ENCODE measurements at regions not wholly inside any gene's neighbourhood (a gene's known extent, or its start where the extent isn't known, plus 50 kb on each side); places are given as distances from the start of the nearest gene placed in this dataset.

DNA sequence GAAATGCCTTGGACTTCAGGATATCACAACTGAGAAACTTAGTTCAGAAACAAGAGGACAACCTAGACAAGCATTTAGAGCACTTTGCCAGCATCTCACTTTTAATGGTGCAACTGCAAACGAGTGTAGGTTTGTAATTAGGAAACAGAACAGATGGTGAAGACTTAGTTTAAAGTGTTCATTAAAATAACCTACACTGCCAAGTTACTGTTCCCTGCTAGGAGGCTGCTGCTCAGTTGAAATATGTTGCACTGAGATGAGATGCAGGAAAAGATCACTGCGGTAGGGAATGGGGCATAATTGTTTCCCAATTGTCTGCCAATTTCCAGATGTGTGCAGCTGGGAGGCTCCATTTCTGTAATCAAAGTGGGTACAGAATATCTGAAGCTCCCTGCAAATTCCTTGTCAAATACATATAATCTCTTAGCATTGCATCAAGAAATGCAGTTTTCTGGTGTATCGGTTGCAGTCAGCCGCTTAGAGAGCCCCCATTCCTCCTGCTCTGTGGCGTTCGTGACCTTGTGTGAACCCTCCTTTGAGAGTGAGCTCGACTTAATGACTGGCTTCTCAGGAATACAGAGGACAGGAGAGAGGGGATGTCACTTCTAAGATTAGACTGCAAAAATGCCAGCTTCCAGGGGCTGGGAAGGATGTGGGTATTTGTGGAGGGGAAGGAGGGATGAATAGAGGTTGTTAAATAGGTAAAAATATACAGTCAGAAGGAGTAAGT is 448.9 kb downstream of the MED10 start:
- DNase-seq = no peak

DNA sequence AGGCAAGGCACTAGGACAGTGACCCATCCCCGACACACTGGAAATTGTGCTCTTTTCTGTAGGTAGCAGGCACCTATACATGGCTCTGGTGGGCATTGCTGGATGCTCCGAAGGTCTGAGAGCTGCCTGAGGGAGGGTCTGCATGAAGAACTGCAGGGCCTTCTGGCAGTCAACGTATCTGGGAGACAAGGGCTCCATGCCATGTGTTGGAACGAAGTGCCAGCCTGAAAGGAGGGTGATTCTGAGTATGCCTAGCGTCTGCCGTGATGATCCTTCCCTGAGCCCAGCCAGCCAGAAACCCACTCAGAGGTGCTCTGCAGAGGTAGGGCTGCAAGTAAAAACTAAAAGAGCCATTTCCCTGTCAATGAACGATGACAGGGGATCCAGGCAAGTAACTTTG is 453.2 kb downstream of the MED10 start:
- no peak for DNase-seq

DNA sequence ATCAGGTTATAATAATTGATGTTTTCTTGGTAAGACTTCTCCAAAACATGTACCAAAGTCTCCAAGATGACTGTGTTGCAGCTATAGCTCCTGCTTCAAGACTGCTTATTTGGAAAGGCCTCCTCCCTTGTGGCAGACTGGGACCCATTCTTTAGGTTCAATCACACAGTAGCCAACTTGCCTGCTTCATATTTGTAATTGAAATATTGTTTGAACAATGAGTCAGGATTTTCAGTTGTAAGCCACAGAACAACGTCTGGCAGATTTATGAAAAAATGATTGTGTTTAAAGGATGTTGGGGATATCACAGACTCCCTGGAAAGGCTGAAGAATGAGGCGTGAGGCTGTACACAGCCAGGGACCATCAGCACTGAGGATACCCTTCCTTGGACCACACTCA is 458.9 kb downstream of the MED10 start:
- no peak for DNase-seq

DNA sequence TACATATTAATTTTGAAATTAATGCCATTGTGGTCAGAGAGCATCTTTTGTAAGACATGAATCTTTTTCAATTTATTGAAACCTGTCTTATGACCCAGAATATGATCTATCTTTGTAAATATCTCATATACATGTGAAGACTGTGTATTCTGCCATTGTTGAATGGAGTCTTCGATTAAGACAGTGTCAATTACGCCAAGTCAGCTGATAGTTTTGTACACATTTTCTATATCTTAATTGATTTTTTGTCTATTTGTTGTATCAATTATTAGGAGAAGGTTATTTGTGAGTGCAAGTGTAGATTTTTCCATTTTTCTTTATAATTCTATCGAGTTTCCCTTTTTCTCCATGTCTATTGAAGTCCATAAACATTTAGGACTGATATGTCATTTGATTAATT is 471.6 kb downstream of the MED10 start:
- DNase-seq = no peak

DNA sequence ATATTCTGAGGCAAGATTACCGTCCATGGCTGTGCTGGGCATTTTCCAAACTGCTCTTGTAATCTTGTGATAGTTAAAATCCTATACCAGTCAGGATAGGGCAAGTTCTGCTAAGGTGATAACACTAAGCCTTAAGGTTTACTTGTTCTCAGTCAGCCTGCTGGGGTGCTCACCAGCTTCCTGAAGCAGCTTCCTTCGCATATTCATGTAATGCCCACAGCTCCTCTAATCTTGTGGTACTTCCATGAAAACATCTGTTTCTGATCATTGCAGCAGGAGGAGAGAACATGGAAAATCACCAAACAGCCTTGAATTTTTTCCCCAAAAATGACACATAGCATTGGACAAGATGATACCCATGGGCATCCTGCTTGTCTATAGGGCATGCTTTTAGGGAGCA is 473.2 kb downstream of the MED10 start:
- no peak for DNase-seq

DNA sequence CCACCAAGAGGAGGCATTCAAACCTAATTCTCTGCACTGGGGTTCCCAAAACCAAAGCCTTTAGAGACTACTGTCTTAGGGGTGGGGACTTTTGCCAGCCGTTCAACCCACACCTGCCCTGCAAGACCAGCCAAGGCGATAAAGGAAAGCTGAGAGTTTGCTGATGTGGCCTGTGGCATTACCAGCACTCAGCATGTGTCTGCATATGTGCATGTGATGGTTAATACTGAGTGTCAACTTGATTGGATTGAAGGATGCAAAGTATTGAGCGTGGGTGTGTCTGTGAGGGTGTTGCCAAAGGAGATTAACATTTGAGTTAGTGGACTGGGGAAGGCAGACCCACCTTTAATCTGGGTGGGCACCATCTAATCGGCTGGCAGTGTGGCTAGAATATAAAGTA is 474.2 kb downstream of the MED10 start:
- no peak for DNase-seq

DNA sequence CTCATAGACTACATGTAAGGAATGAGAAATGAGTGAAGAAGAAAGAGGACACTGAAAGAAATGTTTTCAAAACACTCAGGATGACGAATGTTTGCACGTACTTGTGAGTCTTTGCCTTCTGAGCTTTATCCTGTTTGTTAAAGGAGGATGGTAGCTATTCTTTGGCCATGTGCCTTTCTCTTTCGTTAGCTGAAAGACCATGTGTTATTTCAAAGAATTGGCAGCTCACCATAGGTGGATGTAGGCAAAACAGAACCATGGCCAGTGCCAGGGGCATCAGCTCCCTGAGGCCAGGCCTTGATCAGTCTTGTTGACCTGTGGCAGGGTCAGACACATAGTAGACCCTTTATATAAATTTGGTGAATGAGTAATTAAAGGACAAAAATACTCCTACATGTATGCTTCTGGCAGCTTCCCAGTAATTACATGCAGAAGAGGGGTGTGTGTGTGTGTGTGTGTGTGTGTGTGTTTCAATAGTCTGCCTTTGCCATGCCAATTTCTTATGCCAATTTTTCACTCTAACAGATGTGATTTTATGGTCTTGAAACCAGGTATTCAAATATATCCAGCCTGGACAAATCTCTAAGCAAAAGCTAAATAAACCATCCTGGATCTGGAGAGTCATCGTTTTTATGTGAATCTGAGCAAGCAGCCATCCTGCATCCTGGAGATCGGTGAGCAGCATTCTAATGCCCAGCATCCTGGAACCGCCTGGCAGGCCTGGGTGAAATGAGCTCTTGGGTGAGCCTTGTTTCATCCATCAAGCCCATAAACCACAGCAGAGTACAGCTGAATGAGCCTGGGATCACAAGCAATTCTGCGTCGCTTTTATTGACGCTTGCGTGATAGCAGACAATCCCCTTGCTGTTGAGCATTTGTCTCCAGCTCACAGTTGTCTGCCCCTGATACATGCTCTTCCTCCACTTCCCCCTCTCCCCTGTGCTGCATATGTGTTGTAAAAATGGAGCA is 475.4 kb downstream of the MED10 start:
- no peak for DNase-seq

DNA sequence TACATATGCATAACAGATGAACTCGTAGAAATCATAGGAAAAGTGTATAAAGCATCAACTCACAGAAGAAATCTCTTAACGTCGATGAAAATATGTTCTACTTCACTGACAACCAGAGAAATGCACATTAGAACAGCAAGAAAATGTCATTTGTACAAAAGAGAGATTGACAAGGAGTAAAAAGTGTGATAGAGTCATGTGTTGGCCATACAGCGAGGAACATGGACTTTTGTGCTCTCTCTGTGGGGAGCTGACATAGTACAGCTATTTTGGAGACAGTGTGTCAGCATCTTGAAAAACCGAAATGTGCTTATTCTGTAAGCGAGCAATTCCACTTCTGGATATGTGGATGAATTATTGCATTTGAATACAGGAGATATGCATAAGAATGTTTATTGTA is 477.9 kb downstream of the ICE1 start:
- DNase-seq = no peak

DNA sequence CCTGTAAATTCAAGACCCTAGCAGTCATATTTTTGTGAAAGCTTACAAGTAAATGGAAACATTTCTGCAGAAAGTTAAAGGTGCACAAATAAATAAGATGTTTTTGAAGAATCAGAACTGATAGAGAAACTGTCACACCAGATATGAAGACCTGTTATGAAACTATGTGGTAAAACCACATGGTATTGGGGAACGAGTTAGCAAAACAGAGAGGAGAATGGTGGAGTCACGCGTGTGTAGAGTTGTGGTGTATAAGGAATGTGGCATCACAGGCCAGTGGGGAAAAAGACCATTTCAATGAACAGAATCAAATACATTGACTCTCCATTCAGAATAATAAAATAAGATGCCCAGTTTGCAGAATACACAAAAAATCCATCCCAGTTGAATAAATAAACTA is 477.2 kb downstream of the ICE1 start:
- DNase-seq = no peak

DNA sequence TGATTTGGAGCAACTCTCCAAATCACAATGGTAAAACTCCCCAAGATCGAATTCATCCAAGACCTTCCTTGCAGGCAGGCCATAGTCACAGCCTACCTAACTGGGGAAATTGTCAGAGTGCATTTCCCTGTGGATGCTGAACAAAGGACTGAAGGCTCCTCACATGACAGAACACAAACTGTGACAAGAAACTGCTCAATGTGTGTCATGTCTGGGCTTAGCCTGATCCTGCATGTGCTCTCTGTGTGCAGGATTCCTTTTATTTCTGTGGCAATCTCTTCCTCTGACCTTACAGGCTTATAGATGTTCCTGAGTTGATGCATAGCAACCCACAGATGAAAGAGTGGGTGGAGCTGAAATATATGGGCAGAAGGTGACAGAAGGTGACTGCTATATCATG is 465.8 kb downstream of the ICE1 start:
- no peak for DNase-seq

DNA sequence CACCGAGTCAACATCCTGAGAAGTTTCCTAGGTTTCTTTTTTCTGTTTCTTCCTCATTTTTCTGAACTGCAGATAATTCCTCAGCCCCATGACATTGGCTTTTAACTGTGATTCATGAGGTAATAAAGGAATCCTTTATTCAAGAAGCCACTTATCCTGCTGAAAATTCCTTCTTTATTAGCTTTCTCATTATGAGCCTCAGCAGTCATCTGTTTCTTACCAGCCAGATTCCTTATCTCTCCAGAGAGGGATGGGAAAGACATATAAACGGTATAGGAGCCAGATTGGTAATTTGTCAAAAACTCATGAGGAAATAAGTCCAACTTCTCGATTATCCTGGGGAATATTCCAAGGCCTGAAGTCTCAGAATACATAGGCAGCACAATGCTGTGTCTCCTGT is 465.4 kb downstream of the ICE1 start:
- DNase-seq = no peak

DNA sequence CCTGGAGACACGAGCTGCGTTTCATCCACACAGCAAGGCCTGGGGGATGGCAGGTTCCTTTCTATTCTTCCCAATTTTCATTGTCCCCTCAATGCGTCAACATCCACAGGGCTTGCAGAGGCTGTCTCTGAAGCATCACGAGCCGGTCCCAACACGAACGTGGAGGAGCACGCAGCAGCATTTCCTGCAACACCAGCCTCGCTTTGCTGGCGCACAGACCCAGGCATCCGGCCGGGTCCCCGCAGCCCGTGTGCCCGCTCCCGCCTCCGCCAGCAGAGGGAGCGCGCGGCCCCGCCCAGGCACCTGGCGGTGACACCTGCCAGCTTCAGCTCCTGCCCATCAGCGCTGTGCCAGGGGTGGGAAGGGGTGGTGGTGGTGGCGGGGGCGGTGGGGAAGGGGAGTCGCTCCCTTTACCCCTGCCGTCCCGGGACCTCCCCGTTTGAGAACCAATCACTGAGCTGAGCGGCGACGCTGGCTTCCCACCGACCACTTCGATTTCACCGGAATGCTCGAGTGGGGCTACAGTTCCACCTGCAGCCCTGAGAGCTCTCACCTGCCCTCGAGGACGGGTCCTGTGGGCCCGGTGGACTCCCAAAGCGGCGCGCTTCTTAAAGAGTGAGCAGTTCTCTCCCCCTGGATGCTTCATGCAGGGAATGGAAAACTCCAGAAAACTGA is 464.5 kb downstream of the ICE1 start:
- no peak for DNase-seq

DNA sequence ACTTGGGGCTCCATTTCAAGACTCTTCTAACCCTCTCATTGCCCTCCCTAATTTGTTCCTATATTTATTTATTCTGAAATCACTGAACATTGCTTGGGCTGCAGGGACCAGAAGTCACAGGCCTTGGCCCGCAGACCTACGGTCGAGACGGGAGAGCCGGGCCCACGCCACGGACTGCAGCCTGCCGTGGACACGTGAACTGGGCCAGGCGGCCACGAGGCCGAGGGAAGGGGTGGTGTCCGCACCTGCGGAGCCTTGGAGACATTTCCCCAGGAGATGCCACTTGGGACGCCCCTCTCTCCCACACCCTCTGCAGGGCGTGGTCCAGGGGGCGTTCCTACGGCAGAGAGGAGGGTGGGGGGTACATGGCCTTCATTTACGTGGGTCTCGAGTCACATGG is 463.9 kb downstream of the ICE1 start:
- DNase-seq = no peak

DNA sequence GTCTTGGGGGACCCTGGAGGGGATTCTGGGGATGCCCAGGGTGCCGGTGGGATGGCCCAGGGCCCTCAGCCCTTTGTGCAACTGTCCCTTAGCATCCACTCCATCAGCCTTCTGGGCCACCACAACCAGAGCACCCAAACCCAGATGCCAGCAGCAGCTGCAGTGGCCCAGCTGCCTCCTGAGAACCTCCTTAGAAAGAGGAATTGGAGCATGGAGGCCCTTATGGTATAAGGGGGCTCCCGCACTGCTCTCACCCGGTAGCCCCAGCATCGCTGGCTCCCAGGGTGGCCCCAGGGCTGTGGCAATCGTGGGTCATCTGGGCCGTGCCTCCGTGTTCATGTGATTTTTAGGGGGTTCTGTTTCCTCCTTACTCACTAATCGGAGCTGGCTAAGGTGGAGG is 463.3 kb downstream of the ICE1 start:
- DNase-seq = no peak

DNA sequence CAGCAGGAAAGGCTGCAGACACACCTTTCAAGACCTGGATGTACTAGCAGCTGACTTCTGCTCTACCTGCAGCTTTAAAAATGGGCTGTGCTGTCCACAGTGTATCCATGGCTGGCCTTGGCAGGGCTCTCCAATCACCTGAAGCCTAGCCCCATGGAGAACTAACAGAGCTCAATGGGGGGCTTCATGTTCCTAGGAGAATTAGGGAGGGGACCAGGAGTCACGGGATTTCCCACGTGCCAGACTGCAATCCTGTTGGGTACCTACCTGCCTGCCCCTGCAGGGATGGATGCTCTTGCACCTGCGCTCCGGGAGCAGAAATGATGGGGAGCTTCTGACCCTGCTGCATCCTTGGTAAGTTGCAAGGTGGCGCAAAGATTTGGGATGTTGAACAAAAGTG is 462.1 kb downstream of the ICE1 start:
- no peak for DNase-seq

DNA sequence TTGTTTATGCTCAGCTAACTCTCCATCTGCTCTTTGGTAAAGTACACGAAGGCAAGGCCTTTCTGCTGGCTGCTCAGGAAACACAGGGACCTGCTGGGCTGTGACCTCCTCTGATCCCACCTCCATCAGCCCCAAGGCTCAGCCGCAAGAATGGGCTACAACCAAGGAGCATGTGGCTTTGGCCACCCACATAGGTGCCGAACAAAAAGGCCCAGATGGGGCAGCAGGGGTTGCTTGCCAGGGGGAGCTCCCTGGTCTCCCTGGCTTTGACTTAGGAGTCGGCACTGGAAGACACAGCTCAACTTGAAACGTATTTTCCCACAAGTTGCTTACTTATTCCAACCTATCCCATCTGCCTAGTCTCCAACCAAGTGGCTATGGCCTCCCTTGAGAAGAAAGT is 461.1 kb downstream of the ICE1 start:
- no peak for DNase-seq

DNA sequence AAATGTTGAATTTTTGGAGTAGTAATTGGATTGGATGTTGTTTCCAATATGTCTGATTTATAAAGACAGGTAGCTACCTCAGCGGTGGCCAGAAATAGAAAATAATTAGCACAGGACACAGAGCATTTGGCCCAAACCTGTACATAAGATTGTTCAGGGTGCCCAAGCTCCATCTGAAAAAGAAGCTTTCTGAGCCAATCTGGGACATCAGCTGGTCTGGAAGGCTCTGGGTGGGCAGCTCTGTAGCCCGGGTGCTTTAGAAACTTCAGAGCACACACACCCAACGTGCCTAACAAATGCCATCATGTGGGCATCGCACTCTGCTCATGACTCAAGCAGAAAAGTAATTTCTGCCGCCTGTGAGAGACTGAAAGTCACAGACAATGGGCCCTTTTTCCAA is 460.7 kb downstream of the ICE1 start:
- no peak for DNase-seq

DNA sequence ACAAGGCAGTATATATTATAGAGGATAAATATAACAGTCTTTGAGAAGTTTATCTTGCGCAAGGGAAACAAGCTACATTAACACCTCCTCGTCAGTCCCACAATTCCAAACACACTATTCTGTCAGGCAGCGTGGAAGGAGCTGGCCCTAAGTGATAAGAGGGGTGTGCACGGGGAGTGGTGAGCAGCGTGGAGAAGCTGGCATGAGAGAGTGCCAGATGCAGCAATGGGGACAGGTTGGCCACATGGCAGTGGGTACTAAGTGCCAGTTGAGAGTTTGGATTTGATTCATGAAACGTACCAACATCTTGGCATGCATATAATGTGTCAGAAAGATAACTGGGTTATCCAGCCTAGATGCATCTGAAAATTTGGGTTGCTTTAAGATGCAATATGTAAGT is 460.2 kb downstream of the ICE1 start:
- no peak for DNase-seq

DNA sequence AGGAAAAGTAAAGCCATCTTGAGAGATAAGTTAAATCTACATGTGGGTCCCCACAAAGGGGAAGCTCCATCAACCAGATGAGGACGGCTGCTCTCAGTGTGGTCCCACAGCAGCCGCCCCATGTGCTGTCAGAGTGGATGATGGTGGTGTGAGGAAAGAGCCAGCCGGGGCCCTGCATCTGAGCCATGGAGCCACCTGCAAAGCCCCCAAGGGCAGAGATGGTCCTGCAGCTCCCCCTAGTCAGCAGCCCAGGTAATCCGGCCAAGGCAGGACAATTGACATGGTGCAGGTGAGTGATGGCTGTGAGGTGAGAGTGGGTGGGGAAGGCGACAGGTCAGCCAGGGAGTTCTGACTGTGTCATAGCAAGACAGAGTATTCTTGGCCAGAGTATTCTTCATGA is 458.8 kb downstream of the ICE1 start:
- DNase-seq = peak; percentile 8 to 12

DNA sequence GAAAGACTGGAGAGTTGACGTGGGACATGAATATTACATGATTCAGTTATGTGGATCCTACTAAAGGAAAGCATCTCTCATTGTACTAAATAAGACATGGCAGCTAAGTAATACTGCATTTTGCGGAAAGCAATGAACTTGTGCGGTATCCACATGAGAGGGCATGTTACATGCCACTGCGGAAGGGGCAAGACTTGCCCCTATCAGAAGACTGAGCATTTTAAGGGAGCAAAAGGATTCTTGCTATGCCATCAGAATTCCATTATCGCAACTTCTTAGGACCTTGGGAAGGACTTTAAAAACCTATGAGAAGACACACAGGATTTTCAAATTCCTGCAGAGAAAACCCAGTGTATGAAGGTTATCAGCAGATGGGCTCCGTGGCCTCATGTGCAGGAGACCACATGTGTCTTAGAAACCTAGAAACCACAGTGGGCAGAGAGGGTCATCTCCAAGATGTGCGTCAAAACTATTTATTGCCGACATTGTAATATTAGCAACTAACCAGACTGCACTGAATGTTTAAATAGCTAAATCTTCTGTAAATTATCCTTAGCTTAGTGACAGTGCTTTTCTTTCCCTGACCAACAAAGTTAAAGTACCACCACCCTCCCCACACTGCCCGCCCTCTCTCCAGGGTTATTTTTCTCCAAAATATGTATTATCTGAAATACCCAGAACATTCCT is 457.7 kb downstream of the ICE1 start:
- no peak for DNase-seq

DNA sequence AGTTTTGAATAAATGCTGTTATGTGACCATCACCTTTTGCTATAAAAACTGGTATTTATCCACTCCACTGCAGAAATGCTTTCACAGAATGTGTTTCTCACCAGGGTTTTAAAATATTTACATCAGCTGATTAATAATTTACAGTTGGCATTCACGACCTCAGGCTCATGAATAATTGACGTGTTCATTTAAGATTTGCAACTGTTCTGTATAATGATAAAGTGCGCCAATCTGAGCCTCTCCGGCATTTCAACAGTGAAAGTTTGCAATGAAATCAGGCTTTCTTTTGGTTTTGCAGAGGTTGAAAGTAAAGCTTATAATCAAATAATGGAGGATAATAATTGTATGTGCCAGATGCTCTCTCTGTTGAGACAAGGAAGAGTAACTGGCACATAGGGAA is 434.9 kb downstream of the ICE1 start:
- no peak for DNase-seq

DNA sequence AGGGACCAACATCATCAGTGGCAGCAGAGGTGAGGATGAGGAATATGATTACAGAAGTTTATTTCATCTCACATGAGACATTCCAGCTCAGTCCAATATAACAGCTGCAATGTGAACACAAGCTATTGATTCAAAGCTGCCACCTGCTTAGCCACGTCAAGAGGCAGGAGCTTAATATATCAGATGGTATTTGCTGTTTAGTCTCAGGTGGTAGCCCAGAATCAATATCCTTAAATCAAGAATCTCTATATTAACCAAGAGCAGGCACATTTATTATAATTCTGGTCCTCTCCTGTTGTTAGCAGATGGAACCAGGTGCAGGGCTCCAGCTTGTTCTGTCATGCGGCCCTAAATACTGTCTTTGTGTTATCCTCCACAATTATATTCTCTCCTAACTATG is 431.6 kb downstream of the ICE1 start:
- DNase-seq = peak; percentile 90 to 94

DNA sequence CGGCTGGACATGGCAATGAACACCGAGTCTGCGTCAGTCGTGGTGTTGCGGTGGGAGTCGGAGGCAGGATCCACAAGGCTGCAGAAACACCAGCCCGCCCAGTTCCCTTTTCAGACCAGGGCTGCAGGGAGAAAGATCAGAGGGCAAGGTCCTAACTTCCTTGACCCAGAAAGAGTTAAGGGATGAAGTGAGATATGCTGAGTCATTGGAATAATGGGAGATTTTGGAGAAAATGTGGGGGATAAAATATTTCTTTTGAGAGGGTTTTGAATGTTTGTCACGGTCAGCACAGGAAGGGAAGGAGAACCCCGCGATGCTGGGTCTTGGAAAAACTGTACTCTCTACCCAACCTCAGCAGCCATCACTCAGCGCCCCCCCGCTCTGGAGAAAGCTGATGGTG is 416.0 kb downstream of the ICE1 start:
- peak in 1 of 2 experiments; percentile 11 for DNase-seq
